Mesenchymal stem cell (in vitro differentiated cells and primary cell): ENCODE measurements at regions not wholly inside any gene's neighbourhood (a gene's known extent, or its start where the extent isn't known, plus 50 kb on each side); places are given as distances from the start of the nearest gene placed in this dataset.

Experiments
- DNase-seq: peaks from one replicate; pipeline ENCODE4 v3.0.0-alpha.2; 2013
- H2AFZ ChIP-seq: one replicate; pipeline ENCODE4 v1.6.1; 2013; ENCODE audit warnings: low read depth, mild to moderate bottlenecking, control low read depth, inconsistent platforms, low read length, moderate library complexity
- H2AK5ac ChIP-seq: 2 replicates; pipeline ENCODE4 v1.6.1; 2013; ENCODE audit warnings: low read length, moderate library complexity, mild to moderate bottlenecking, inconsistent platforms; ENCODE audit not compliant: severe bottlenecking
- H2BK120ac ChIP-seq: one replicate; pipeline ENCODE4 v1.6.1; 2013; ENCODE audit warnings: low read depth, mild to moderate bottlenecking, inconsistent platforms, low read length, moderate library complexity
- H2BK12ac ChIP-seq, 2 experiments: one replicate each; pipeline ENCODE4 v1.6.1; 2013; ENCODE audit warnings: inconsistent platforms in 2 of 2, low read length in 2 of 2, mild to moderate bottlenecking in 2 of 2, moderate library complexity in 2 of 2, control low read depth in 1 of 2
- H2BK15ac ChIP-seq: one replicate; pipeline ENCODE4 v1.6.1; 2013; ENCODE audit warnings: mild to moderate bottlenecking, low read depth, inconsistent platforms; ENCODE audit not compliant: poor library complexity, severe bottlenecking
- H2BK5ac ChIP-seq: 2 replicates; pipeline ENCODE4 v1.6.1; 2013; ENCODE audit warnings: low read depth, mild to moderate bottlenecking, low read length, control low read depth, inconsistent platforms; ENCODE audit not compliant: poor library complexity, severe bottlenecking
- H3K14ac ChIP-seq, 2 experiments: one replicate each; pipeline ENCODE4 v1.6.1; 2013; ENCODE audit warnings: inconsistent platforms in 2 of 2, low read length in 2 of 2, control low read depth in 1 of 2, mild to moderate bottlenecking in 1 of 2, moderate library complexity in 1 of 2
- H3K18ac ChIP-seq, 2 experiments: one replicate each; pipeline ENCODE4 v1.6.1; 2013; ENCODE audit warnings: inconsistent platforms in 2 of 2, low read length in 2 of 2, control low read depth in 1 of 2, low read depth in 1 of 2, mild to moderate bottlenecking in 1 of 2
- H3K23ac ChIP-seq, 2 experiments: one replicate each; pipeline ENCODE4 v1.6.1; 2013; ENCODE audit warnings: inconsistent platforms in 2 of 2, low read length in 2 of 2, mild to moderate bottlenecking in 2 of 2, moderate library complexity in 2 of 2, control low read depth in 1 of 2
- H3K27ac ChIP-seq: 2 replicates; pipeline ENCODE4 v1.5.1; 2013; ENCODE audit warnings: mild to moderate bottlenecking, moderate library complexity, low read length, control low read depth, inconsistent platforms; ENCODE audit not compliant: poor library complexity, severe bottlenecking
- H3K27me3 ChIP-seq, 2 experiments: 2 replicates each; pipeline versions ENCODE4 v1.6.1 to v1.7.0; 2013; ENCODE audit warnings: low read length in 2 of 2, mild to moderate bottlenecking in 2 of 2, moderate library complexity in 2 of 2, control low read depth in 1 of 2, inconsistent platforms in 1 of 2; ENCODE audit not compliant: control insufficient read depth in 1 of 2, insufficient read depth in 1 of 2
- H3K36me3 ChIP-seq, 2 experiments: 2 replicates each; pipeline versions ENCODE4 v1.6.1 to v1.7.0; 2013; ENCODE audit warnings: low read length in 2 of 2, control low read depth in 1 of 2, inconsistent platforms in 1 of 2, low read depth in 1 of 2, mild to moderate bottlenecking in 1 of 2; ENCODE audit not compliant: insufficient read depth in 2 of 2, control insufficient read depth in 1 of 2
- H3K4ac ChIP-seq, 2 experiments: one replicate each; pipeline ENCODE4 v1.6.1; 2013; ENCODE audit warnings: inconsistent platforms in 2 of 2, low read length in 2 of 2, mild to moderate bottlenecking in 2 of 2, moderate library complexity in 2 of 2, control low read depth in 1 of 2, low read depth in 1 of 2
- H3K4me1 ChIP-seq: 2 replicates; pipeline ENCODE4 v1.6.1; 2013; ENCODE audit warnings: low read depth, low read length, control low read depth; ENCODE audit not compliant: control insufficient read depth, insufficient read depth
- H3K4me2 ChIP-seq: 2 replicates; pipeline ENCODE4 v1.6.1; 2013; ENCODE audit warnings: low read length, mild to moderate bottlenecking, inconsistent platforms; ENCODE audit not compliant: poor library complexity, severe bottlenecking
- H3K4me3 ChIP-seq, 2 experiments: 2 replicates each; pipeline versions ENCODE4 v1.5.1 to v1.7.0; 2013; ENCODE audit warnings: low read length in 2 of 2, mild to moderate bottlenecking in 2 of 2, control low read depth in 1 of 2, low read depth in 1 of 2; ENCODE audit not compliant: insufficient read depth in 1 of 2
- H3K79me1 ChIP-seq: replicated peaks from 2 replicates; pipeline ENCODE4 v1.6.1; 2013; ENCODE audit warnings: mild to moderate bottlenecking, control low read depth, low read length, inconsistent platforms; ENCODE audit not compliant: poor library complexity, severe bottlenecking
- H3K9ac ChIP-seq: 2 replicates; pipeline ENCODE4 v1.7.0; 2013; ENCODE audit warnings: mild to moderate bottlenecking, low read length, moderate library complexity
- H3K9me3 ChIP-seq: 2 replicates; pipeline ENCODE4 v1.7.0; 2013; ENCODE audit warnings: mild to moderate bottlenecking, low read length; ENCODE audit not compliant: control insufficient read depth
- H4K8ac ChIP-seq: one replicate; pipeline ENCODE4 v1.6.1; 2013; ENCODE audit warnings: inconsistent platforms, mild to moderate bottlenecking, low read length, moderate library complexity
- H4K91ac ChIP-seq: one replicate; pipeline ENCODE4 v1.6.1; 2013; ENCODE audit warnings: mild to moderate bottlenecking, low read length, inconsistent platforms
- WGBS: methylation state at CpG from one replicate; pipeline ENCODE4 v1.1.7; 2013; ENCODE audit warnings: mixed read lengths; 5-methylcytosine and 5-hydroxymethylcytosine counted together

- H3K4me3 ChIP-seq = no peak overlapping the region
- no peak overlapping the region for H2BK5ac ChIP-seq
- no peak overlapping the region for H2BK15ac ChIP-seq
- no peak overlapping the region for H3K27ac ChIP-seq
- H3K4me2 ChIP-seq = no peak overlapping the region
- no peaks in the 10 kb centered on the region for H3K27me3 ChIP-seq
- H3K9me3 ChIP-seq = peaks cover 5% of the 10 kb centered on the region
- H2BK120ac ChIP-seq = no peak overlapping the region
- DNase-seq = no peak
- no peaks in the 10 kb centered on the region for H3K36me3 ChIP-seq
- H3K14ac ChIP-seq = no peak overlapping the region
- no peak overlapping the region for H3K4ac ChIP-seq
- no peak overlapping the region for H3K18ac ChIP-seq
- no peak overlapping the region for H2AFZ ChIP-seq
- H3K79me1 ChIP-seq = no peaks in the 10 kb centered on the region
- H4K8ac ChIP-seq = no peak overlapping the region
- no peak overlapping the region for H2BK12ac ChIP-seq
- no peak overlapping the region for H2AK5ac ChIP-seq
- H3K9ac ChIP-seq = no peak overlapping the region
- no peak overlapping the region for H4K91ac ChIP-seq
- H3K4me1 ChIP-seq = no peaks in the 10 kb centered on the region
- H3K23ac ChIP-seq = no peak overlapping the region
- 87% methylated on average over 4 of the region's 5 CpGs for WGBS
Observed at GRCh38 chr13:76797361-76797760, 88.8 kb downstream of the KCTD12 start.

- H2AFZ ChIP-seq = no peak overlapping the region
- no peaks in the 10 kb centered on the region for H3K36me3 ChIP-seq
- no peaks in the 10 kb centered on the region for H3K4me1 ChIP-seq
- H3K9ac ChIP-seq = no peak overlapping the region
- H3K14ac ChIP-seq = no peak overlapping the region
- no peak overlapping the region for H2BK15ac ChIP-seq
- H3K9me3 ChIP-seq = no peaks in the 10 kb centered on the region
- H2BK5ac ChIP-seq = no peak overlapping the region
- H2AK5ac ChIP-seq = no peak overlapping the region
- DNase-seq = no peak
- H3K4ac ChIP-seq = no peak overlapping the region
- H2BK12ac ChIP-seq = no peak overlapping the region
- H3K18ac ChIP-seq = no peak overlapping the region
- no peaks in the 10 kb centered on the region for H3K27me3 ChIP-seq
- H3K27ac ChIP-seq = no peak overlapping the region
- no peak overlapping the region for H3K4me3 ChIP-seq
- H4K8ac ChIP-seq = no peak overlapping the region
- no peak overlapping the region for H4K91ac ChIP-seq
- WGBS = no CpG with 5 or more reads among the region's 3 CpGs
- no peak overlapping the region for H3K4me2 ChIP-seq
- H2BK120ac ChIP-seq = no peak overlapping the region
- H3K23ac ChIP-seq = no peak overlapping the region
- H3K79me1 ChIP-seq = no peaks in the 10 kb centered on the region
Observed at GRCh38 chr13:76796851-76797250, 89.4 kb downstream of the KCTD12 start.

- H3K79me1 ChIP-seq = no peaks in the 10 kb centered on the region
- no peak overlapping the region for H3K4me3 ChIP-seq
- DNase-seq = peak; percentile 47
- H3K4me1 ChIP-seq = no peaks in the 10 kb centered on the region
- H4K91ac ChIP-seq = no peak overlapping the region
- WGBS = 78% methylated on average over 5 of the region's 5 CpGs
- no peak overlapping the region for H2BK120ac ChIP-seq
- H2AFZ ChIP-seq = no peak overlapping the region
- no peak overlapping the region for H3K18ac ChIP-seq
- H3K4ac ChIP-seq = no peak overlapping the region
- H2BK12ac ChIP-seq = no peak overlapping the region
- H2BK5ac ChIP-seq = no peak overlapping the region
- H3K36me3 ChIP-seq = no peaks in the 10 kb centered on the region
- H3K4me2 ChIP-seq = no peak overlapping the region
- H2BK15ac ChIP-seq = no peak overlapping the region
- no peaks in the 10 kb centered on the region for H3K27me3 ChIP-seq
- H3K14ac ChIP-seq = no peak overlapping the region
- no peak overlapping the region for H2AK5ac ChIP-seq
- H4K8ac ChIP-seq = no peak overlapping the region
- no peak overlapping the region for H3K23ac ChIP-seq
- no peak overlapping the region for H3K27ac ChIP-seq
- no peak overlapping the region for H3K9ac ChIP-seq
- no peaks in the 10 kb centered on the region for H3K9me3 ChIP-seq
Observed at GRCh38 chr13:76795701-76796695, 90.2 kb downstream of the KCTD12 start.

GRCh38 chr13:76792731-76793347 is 93.4 kb downstream of the KCTD12 start:
- H3K79me1 ChIP-seq = no peaks in the 10 kb centered on the region
- no peaks in the 10 kb centered on the region for H3K27me3 ChIP-seq
- H3K36me3 ChIP-seq = no peaks in the 10 kb centered on the region
- H3K18ac ChIP-seq = no peak overlapping the region
- H2BK120ac ChIP-seq = no peak overlapping the region
- H2AFZ ChIP-seq = no peak overlapping the region
- H2BK12ac ChIP-seq = no peak overlapping the region
- H3K14ac ChIP-seq = no peak overlapping the region
- 47% methylated on average over 4 of the region's 4 CpGs for WGBS
- H3K4ac ChIP-seq = no peak overlapping the region
- no peak overlapping the region for H3K4me2 ChIP-seq
- H4K8ac ChIP-seq = no peak overlapping the region
- H2BK15ac ChIP-seq = no peak overlapping the region
- H3K4me3 ChIP-seq = no peak overlapping the region
- H3K9me3 ChIP-seq = no peaks in the 10 kb centered on the region
- peak; percentile 63 for DNase-seq
- peak overlapping the region; percentile 75 for H3K9ac ChIP-seq
- H4K91ac ChIP-seq = no peak overlapping the region
- H3K4me1 ChIP-seq = peaks cover 1% of the 10 kb centered on the region
- H3K23ac ChIP-seq = no peak overlapping the region
- H3K27ac ChIP-seq = no peak overlapping the region
- H2BK5ac ChIP-seq = no peak overlapping the region
- H2AK5ac ChIP-seq = no peak overlapping the region
